ENCODE measurements at regions not wholly inside any gene's neighbourhood (a gene's known extent, or its start where the extent isn't known, plus 50 kb on each side); places are given as distances from the start of the nearest gene placed in this dataset.

GRCh38 chr10:3527869-3528268, 257.1 kb downstream of the KLF6 start:
- TF ChIP-seq POLR2A (IDR thresholded peaks at IDR 0.05): no peak
- no peak for TF ChIP-seq POLR2AphosphoS5 (IDR thresholded peaks at IDR 0.05; ENCODE audit: insufficient read depth in 1 of 2, low read depth in 1 of 2)
- no peak for TF ChIP-seq CTCF (IDR thresholded peaks at IDR 0.05)
- Histone ChIP-seq H3K27me3 (no peaks in the 10 kb centered on the region), H3K4me3 (no peak overlapping the region), H3K9me3 (no peaks in the 10 kb centered on the region), H3K4me1 (peaks cover 41% of the 10 kb centered on the region), H3K27ac (peak overlapping the region; percentile 94), H3K36me3 (no peaks in the 10 kb centered on the region)
- intact Hi-C loops (cut with DNase I): no loop called here
- no peak for DNase-seq (ENCODE audit: extremely low spot score in 2 of 2)

- DNase-seq (ENCODE audit: extremely low spot score in 2 of 2): no peak
- TF ChIP-seq POLR2A (IDR thresholded peaks at IDR 0.05): no peak
- peak in 1 of 2 donors; percentile 83 for TF ChIP-seq POLR2AphosphoS5 (IDR thresholded peaks at IDR 0.05; ENCODE audit: insufficient read depth in 1 of 2, low read depth in 1 of 2)
- no peak for TF ChIP-seq CTCF (IDR thresholded peaks at IDR 0.05)
- H3K27me3 ChIP-seq: no peaks in the 10 kb centered on the region
- H3K9me3 ChIP-seq: no peaks in the 10 kb centered on the region
- H3K36me3 ChIP-seq: no peaks in the 10 kb centered on the region
- intact Hi-C loops (cut with DNase I): no loop called here
- H3K4me1 ChIP-seq: peaks cover 41% of the 10 kb centered on the region
- no peak overlapping the region for H3K4me3 ChIP-seq
- H3K27ac ChIP-seq: peak overlapping the region; percentile 94
Observed at GRCh38 chr10:3526727-3527501, 258.1 kb downstream of the KLF6 start.

- Histone ChIP-seq H3K4me3 (no peak overlapping the region), H3K36me3 (no peaks in the 10 kb centered on the region), H3K27ac (peak overlapping the region; percentile 94), H3K4me1 (peaks cover 41% of the 10 kb centered on the region), H3K27me3 (no peaks in the 10 kb centered on the region), H3K9me3 (no peaks in the 10 kb centered on the region)
- intact Hi-C loops (cut with DNase I): no loop called here
- DNase-seq (ENCODE audit: extremely low spot score in 2 of 2): no peak
- no peak for TF ChIP-seq CTCF (IDR thresholded peaks at IDR 0.05)
- peak; percentile 43 to 80 for TF ChIP-seq POLR2AphosphoS5 (IDR thresholded peaks at IDR 0.05; ENCODE audit: insufficient read depth in 1 of 2, low read depth in 1 of 2)
Observed at GRCh38 chr10:3525832-3526449, 259.1 kb downstream of the KLF6 start.

GRCh38 chr10:3524086-3524960, 260.7 kb downstream of the KLF6 start:
- H3K9me3 ChIP-seq: no peaks in the 10 kb centered on the region
- H3K4me1 ChIP-seq: peaks cover 38% of the 10 kb centered on the region
- DNase-seq (ENCODE audit: extremely low spot score in 2 of 2): no peak
- H3K4me3 ChIP-seq: no peak overlapping the region
- intact Hi-C loops (cut with DNase I): no loop called here
- peak overlapping the region; percentile 94 for H3K27ac ChIP-seq
- no peaks in the 10 kb centered on the region for H3K27me3 ChIP-seq
- TF ChIP-seq POLR2AphosphoS5 (IDR thresholded peaks at IDR 0.05; ENCODE audit: insufficient read depth in 1 of 2, low read depth in 1 of 2): no peak
- TF ChIP-seq POLR2A (IDR thresholded peaks at IDR 0.05): no peak
- TF ChIP-seq CTCF (IDR thresholded peaks at IDR 0.05): no peak
- no peaks in the 10 kb centered on the region for H3K36me3 ChIP-seq

Measured in vagina (tissue), 2 donors.